GM19452 (cell line): ENCODE measurements at regions not wholly inside any gene's neighbourhood (a gene's known extent, or its start where the extent isn't known, plus 50 kb on each side); places are given as distances from the start of the nearest gene placed in this dataset.
"Not testable (repeated sequence)": the region's sequence is repeated elsewhere in the genome, so short reads cannot be mapped to it uniquely, and the experiment has no call there.

Experiments
- ATAC-seq: cut with Tn5 transposase; IDR thresholded peaks from one replicate; pipeline ENCODE4 v1.9.1; 2021; ENCODE audit not compliant: unreplicated experiment

- ATAC-seq: no peak
Observed at GRCh38 chr11:103727262-103727661, 309.2 kb upstream of the DDI1 start.

GRCh38 chr11:103729617-103730016, 306.8 kb upstream of the DDI1 start:
- no peak for ATAC-seq

- no peak for ATAC-seq
Observed at GRCh38 chr11:103730131-103730940, 306.1 kb upstream of the DDI1 start.

- ATAC-seq: no peak
Observed at GRCh38 chr11:103731670-103732069, 304.8 kb upstream of the DDI1 start.

- ATAC-seq: no peak
Observed at GRCh38 chr11:103733889-103734288, 302.6 kb upstream of the DDI1 start.

DNA sequence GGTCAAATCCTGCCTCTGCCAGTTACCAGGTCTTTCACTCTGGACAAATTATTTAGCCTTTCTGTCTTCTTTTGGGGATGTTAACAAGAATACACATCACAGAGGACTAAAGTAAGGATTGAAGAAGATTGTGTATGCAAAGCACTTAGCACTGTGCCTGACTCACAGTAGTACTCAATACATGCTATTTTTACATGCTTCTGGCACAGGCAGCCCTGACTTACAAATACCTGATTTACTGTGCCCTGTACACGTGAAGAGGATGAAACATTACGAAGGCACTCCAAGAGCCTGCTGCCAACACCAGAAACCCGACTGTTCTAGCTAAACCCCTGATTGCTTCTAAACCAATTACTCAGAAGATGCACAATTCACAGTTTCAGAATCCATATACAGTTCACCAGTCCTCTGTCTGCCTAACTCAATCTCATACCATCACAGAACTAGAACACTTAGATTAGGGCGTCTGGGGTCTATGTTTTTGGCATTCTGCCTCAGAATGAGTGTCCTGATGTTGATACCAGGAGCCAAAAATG, 300.9 kb upstream of the DDI1 start:
- ATAC-seq: no peak

DNA sequence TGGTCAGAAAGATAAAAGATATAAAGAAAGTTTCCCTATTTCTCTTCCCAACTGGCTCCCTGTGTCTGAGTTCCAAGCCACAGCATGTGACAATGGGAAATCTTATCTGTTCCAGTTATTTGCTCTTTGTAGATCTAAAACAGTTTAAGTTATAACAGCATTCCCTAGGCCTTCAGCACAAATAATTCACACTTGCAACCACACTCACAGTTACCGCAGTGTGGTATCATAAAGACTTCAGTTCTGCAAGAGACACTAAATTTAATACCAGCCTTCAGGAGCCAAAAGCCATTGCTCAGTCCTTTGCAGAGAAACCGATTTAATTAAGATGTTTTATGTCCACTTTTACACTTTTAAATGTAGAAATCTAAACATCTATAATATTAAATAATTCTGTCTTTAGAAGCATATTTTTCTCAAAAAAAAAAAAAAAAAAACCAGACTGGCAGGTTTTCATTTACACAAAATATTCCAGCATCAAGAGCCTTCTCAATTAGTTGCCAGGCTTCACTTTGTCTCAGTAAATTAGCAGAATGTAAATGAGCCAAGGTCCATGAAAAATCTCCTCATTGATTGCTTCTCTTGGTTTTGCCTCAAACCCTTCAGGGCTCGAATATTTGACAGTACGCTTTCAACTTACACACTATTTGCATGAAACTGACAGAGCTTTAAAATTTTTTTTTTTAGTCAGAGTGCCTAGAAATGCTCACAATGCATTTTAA, 300.0 kb upstream of the DDI1 start:
- no peak for ATAC-seq

DNA sequence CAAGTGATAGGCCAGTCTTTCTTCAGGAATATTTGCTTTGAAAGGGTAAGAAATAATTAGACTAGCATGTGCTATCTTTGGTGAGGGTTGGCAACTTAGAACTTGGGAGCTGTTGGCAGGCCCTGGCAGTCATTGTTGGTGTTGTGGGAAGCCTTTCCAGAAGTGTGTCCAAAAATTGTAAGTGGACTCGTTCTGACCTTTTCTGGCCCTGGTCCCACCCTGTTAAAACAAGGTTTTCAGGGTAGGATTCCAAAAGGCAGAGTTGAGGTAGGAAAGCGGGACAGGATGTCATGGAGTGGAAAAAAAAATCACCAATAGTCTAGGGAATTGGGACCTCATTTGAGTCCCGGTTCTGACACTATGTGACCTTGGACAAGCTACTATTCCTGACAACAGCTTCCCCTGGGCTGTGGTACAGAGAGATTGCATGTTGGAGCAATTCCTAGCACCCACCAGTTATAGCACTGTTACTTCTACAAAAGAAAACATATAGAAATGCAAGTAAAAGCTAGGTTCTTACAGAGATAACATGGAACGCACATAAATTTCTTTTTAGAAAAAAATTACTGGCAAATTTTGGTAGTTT, 299.3 kb upstream of the DDI1 start:
- ATAC-seq: no peak

DNA sequence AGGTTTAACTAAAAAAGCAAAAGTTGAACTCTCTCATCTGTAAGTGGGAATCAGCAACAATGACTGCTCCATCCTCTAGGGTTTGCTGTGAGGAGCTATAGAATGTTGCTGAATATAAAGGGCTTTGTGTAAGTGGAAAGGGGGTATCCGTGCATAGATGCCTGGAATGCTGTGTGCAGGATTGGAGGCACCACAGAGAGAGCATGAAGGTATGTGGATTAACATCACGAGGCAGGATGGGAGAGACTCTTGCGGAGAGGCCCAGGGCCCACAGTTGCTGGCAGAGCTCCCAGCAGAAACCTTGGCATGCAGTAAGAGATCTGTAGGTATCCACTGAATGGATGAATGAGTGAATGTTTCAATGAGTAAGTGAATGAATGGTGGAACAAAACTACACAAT, 298.7 kb upstream of the DDI1 start:
- no peak for ATAC-seq

DNA sequence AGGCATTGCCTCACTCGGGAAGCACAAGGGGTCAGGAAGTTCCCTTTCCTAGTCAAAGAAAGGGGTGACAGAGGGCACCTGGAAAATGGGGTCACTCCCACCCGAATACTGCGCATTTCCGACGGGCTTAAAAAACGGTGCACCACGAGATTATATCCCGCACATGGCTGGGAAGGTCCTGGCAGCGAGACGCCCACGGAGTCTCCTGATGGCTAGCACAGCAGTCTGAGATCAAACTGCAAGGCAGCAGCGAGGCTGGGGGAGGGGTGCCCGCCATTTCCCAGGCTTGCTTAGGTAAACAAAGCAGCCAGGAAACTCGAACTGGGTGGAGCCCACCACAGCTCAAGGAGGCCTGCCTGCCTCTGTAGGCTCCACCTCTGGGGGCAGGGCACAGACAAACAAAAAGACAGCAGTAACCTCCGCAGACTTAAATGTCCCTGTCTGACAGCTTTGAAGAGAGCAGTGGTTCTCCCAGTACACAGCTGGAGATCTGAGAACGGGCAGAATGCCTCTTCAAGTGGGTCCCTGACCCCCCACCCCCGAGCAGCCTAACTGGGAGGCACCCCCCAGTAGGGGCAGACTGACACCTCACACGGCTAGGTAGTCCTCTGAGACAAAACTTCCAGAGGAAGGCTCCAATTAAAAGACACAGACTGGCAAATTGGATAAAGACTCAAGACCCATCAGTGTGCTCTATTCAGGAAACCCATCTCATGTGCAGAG, 297.2 kb upstream of the DDI1 start:
- not testable (repeated sequence) for ATAC-seq

GRCh38 chr11:103744496-103745153, 291.8 kb upstream of the DDI1 start:
- peak; percentile 90 for ATAC-seq

GRCh38 chr11:103749158-103749557, 287.3 kb upstream of the DDI1 start:
- no peak for ATAC-seq

DNA sequence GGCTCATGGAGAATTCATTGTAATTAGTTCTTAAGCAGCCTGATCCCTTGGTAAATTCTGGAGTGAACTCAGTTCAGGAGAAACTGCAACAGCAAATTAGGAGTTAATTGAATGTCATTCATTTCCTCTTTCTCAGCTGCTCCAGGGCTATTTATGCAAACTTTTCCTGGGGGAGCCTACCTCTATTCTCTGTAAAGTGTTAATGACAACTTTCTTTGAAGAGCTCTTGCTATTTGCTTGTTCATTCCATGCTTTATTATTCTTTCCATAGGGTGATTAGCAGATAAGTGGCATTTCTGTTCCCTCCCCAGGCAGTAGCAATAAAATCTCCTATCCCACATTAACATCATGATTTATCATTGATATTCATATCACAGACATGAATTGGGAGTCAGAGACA, 267.6 kb upstream of the DDI1 start:
- no peak for ATAC-seq

DNA sequence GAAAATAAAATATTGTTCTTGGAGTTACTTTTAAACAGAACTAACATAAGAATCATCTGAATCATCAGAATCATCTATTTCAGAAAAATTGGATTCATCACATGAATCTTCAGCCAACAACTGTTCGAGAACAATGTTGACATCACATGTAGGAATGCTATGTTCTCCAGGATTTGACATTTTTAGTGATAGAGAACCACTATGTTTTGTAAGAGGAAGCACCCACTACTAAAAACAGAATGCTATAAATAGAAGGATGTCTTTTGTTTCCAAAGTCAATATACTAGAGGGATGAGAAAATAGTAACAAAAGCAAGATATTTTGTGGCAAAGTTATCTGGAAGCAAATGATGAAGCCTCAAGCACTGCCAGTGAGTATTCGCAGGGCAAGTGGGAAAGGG, 263.4 kb upstream of the DDI1 start:
- ATAC-seq: no peak

GRCh38 chr11:103773537-103773936, 262.9 kb upstream of the DDI1 start:
- ATAC-seq: no peak

GRCh38 chr11:103779054-103779453, 257.4 kb upstream of the DDI1 start:
- ATAC-seq: no peak

- no peak for ATAC-seq
Observed at GRCh38 chr11:103789952-103790351, 246.5 kb upstream of the DDI1 start.

DNA sequence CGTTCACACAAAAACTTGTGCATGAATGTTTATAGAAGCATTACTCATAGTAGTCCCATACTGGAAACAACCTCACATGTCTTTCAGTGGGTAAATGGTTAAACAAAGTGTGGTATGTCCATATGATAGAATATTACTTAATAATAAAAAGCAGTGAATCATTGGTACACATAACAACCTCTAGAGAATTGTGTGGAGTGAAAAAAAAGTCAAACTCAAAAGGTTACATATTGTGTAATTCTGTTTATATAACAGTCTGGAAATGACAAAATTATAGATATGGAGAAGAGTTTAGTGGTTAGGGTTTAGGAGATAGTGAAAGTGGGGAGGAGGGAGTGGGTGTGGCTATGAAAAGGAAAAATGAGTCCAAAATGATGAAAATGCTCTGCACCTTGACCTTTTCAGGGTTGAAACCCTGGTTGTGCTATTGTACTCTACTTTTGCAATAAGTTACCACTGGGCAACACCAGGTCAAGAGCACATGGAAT, 243.4 kb upstream of the DDI1 start:
- no peak for ATAC-seq

- no peak for ATAC-seq
Observed at GRCh38 chr11:103794262-103794661, 242.2 kb upstream of the DDI1 start.

- no peak for ATAC-seq
Observed at GRCh38 chr11:103798026-103798425, 238.4 kb upstream of the DDI1 start.
